ENCODE measurements at regions not wholly inside any gene's neighbourhood (a gene's known extent, or its start where the extent isn't known, plus 50 kb on each side); places are given as distances from the start of the nearest gene placed in this dataset.
A peak's percentile ranks its signal among the peaks of the same experiment; 100 is the strongest.

GRCh38 chr4:137468836-137469235 is 63.5 kb downstream of the PCDH18 start:
- intact Hi-C loops (cut with micrococcal nuclease), result no loop called here
- no peak for DNase-seq

GRCh38 chr4:137467537-137467936 is 64.8 kb downstream of the PCDH18 start:
- DNase-seq (no peak), ATAC-seq (no peak)
- intact Hi-C loops (cut with micrococcal nuclease), result no loop called here

More at GRCh38 chr4:137468836-137469235, 63.5 kb downstream of the PCDH18 start:
- ATAC-seq, result no peak

- ATAC-seq (no peak), DNase-seq (no peak)
- intact Hi-C loops (cut with micrococcal nuclease), result no loop called here
Observed at GRCh38 chr4:137463377-137464003, 68.8 kb downstream of the PCDH18 start.

GRCh38 chr4:137455647-137456321 is 76.5 kb downstream of the PCDH18 start:
- intact Hi-C loops (cut with micrococcal nuclease), result no loop called here
- DNase-seq (no peak), ATAC-seq (no peak)

GRCh38 chr4:137454767-137455166 is 77.5 kb downstream of the PCDH18 start:
- DNase-seq (no peak), ATAC-seq (no peak)
- intact Hi-C loops (cut with micrococcal nuclease), result no loop called here

- DNase-seq (no peak), ATAC-seq (no peak)
- intact Hi-C loops (cut with micrococcal nuclease), result no loop called here
Observed at GRCh38 chr4:137452799-137453198, 79.5 kb downstream of the PCDH18 start.

- no peak for DNase-seq
- intact Hi-C loops (cut with micrococcal nuclease), result no loop called here
- no peak for ATAC-seq
Observed at GRCh38 chr4:137451172-137451825, 81.0 kb downstream of the PCDH18 start.

- ATAC-seq, result no peak
- intact Hi-C loops (cut with micrococcal nuclease), result no loop called here
- no peak for DNase-seq
Observed at GRCh38 chr4:137448402-137448801, 83.9 kb downstream of the PCDH18 start.

- DNase-seq (no peak), ATAC-seq (no peak)
- intact Hi-C loops (cut with micrococcal nuclease), result no loop called here
Observed at GRCh38 chr4:137446071-137446470, 86.2 kb downstream of the PCDH18 start.

GRCh38 chr4:137443031-137443800 is 89.1 kb downstream of the PCDH18 start:
- ATAC-seq (no peak), DNase-seq (no peak)
- intact Hi-C loops (cut with micrococcal nuclease), result no loop called here

GRCh38 chr4:137432446-137433311 is 99.6 kb downstream of the PCDH18 start:
- intact Hi-C loops (cut with micrococcal nuclease), result no loop called here
- DNase-seq (no peak), ATAC-seq (peak; percentile 41)

- no peak for ATAC-seq
- intact Hi-C loops (cut with micrococcal nuclease), result no loop called here
Observed at GRCh38 chr4:137430171-137430570, 102.1 kb downstream of the PCDH18 start.

GRCh38 chr4:137427411-137427810 is 104.9 kb downstream of the PCDH18 start:
- ATAC-seq, result peak; percentile 13
- intact Hi-C loops (cut with micrococcal nuclease), result no loop called here
- no peak for DNase-seq

More at GRCh38 chr4:137430171-137430570, 102.1 kb downstream of the PCDH18 start:
- no peak for DNase-seq

GRCh38 chr4:137425281-137425680 is 107.0 kb downstream of the PCDH18 start:
- intact Hi-C loops (cut with micrococcal nuclease), result no loop called here
- DNase-seq (no peak), ATAC-seq (no peak)

GRCh38 chr4:137422666-137423065 is 109.6 kb downstream of the PCDH18 start:
- intact Hi-C loops (cut with micrococcal nuclease), result no loop called here
- ATAC-seq (no peak), DNase-seq (no peak)

GRCh38 chr4:137421796-137422195 is 110.5 kb downstream of the PCDH18 start:
- DNase-seq (no peak), ATAC-seq (no peak)
- intact Hi-C loops (cut with micrococcal nuclease), result no loop called here

- ATAC-seq, result no peak
- intact Hi-C loops (cut with micrococcal nuclease), result no loop called here
- no peak for DNase-seq
Observed at GRCh38 chr4:137420901-137421396, 111.3 kb downstream of the PCDH18 start.

GRCh38 chr4:137417676-137418075 is 114.6 kb downstream of the PCDH18 start:
- intact Hi-C loops (cut with micrococcal nuclease), result no loop called here
- ATAC-seq, result no peak

GRCh38 chr4:137414802-137415201 is 117.5 kb downstream of the PCDH18 start:
- intact Hi-C loops (cut with micrococcal nuclease), result no loop called here
- no peak for DNase-seq
- no peak for ATAC-seq

More at GRCh38 chr4:137417676-137418075, 114.6 kb downstream of the PCDH18 start:
- DNase-seq, result no peak

Measured in left ventricle myocardium superior (tissue), 1 donor.